Adipose tissue (tissue), 3 donors: ENCODE measurements at regions not wholly inside any gene's neighbourhood (a gene's known extent, or its start where the extent isn't known, plus 50 kb on each side); places are given as distances from the start of the nearest gene placed in this dataset.

Experiments
- H3K27ac ChIP-seq: one replicate; pipeline ENCODE4 v1.5.1; 2013; ENCODE audit warnings: low read depth, low read length
- WGBS, 3 donors: extraction: QIAGEN DNeasy Blood & Tissue Kit; methylation state at CpG; one replicate each; pipeline ENCODE4 v1.1.7; 2013; 5-methylcytosine and 5-hydroxymethylcytosine counted together
- donor health status: healthy with polysubstance abuse.
- donor health status: Bipolar disorder and iron deficiency.
- donor health status: healthy.

DNA sequence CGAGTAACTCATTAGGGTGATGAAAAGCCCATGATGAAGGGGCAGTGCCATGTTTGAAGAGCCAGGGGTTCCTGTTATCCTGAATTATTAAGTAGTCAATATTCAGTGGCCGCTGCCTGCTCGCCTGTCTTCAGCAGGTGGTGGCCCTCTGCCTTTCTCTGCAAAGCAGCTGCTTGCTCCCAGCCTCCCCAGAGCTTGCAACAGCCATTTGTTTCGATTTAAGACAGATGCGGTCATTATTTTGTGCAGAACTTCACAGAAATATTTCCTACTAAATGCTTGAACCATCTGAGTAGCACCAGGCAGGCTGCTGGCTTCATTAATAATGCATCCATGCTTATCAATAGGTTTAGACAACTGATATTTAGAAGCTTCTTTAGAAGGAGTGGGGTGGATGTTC, 104.3 kb upstream of the TTC29 start:
- 35 to 78% (median 77%) methylated on average over 5 of the region's 5 CpGs for WGBS, 3 donors
- H3K27ac ChIP-seq, result no peak overlapping the region

GRCh38 chr4:147050356-147050765, 104.7 kb upstream of the TTC29 start:
- H3K27ac ChIP-seq, result no peak overlapping the region

DNA sequence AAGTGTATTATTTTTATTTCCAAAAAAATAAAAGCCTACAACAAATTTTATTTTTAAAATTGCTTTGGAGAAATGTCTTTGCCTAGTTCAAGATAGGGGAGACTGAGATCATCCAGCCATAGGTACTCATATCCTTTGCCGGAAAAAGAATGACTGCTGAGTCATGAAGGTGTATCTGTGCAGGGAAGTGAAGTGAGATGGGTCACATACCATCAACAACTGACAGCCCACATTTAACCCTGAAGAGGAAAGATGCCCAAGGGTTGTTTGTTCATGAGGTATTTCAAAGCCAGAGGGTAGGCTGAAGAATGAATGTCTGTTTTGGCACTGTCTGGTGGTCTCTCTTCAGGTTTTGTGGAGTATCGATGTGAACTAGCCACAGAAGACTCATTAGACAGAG, 106.7 kb upstream of the TTC29 start:
- H3K27ac ChIP-seq, result no peak overlapping the region
- 81 to 89% (median 84%) methylated on average over 2 of the region's 2 CpGs for WGBS, 3 donors

More at GRCh38 chr4:147050356-147050765, 104.7 kb upstream of the TTC29 start:
- 37 to 46% (median 45%) methylated on average over 2 of the region's 2 CpGs for WGBS, 3 donors

DNA sequence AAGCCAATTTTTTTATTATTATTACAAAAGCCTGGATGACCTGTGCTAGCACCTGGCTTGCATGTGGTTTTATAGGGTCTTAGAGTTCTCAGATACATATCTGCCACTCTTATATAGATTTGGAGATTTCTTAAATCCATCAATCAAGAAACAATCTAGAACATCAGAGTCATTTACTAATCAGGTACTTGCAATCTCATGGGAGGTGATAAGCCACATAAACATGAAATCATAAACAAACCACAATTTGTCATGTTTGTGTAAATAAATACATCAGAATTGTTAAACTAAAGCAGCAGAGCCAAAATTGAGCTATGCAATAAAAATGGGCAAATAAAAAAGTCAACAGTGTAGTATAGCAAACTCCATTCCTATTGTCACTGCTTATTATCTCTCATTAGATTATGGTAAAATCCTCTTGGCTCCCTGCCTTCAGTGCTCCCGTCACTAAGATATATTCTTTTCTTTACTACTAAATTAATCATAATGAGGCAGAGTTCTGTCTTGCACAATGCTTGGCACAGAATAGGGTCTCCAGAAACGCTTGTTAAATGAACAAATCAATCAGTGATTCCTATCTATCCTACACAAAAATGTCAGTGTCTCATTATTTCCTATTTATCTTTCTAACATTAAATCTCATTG, 108.7 kb upstream of the TTC29 start:
- 53 to 68% (median 63%) methylated on average over 2 of the region's 2 CpGs for WGBS, 3 donors
- H3K27ac ChIP-seq, result no peak overlapping the region

DNA sequence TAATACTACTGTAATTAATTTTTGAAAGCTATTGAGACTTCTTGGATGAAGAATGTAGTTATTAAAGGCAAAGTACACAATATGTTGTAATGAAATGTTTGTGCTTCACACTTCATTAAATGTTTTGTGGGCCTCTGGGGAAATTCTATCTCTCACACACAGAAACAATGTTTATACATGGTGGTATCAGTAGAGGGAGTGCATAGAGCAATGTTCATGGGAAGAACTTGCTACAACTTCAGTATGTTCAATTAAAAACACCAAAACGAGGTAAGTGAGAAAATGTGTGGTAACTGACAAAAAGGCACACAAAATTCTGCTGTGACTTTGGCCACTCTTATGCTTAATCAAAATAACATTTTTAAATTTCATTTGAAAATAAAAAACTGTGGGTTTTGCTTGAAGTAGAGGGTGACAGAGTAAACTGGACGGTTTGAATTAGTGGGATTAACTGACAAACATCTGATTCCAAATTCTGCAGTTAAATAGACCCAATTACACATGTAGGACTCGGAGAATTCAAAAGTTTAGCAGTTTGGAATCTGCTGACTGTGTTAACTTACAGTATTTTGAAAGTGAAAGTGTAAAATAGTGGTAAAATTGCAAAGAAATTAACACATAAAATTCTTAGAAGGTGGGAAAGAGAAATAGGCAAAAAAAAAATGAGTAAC, 111.4 kb upstream of the TTC29 start:
- no peak overlapping the region for H3K27ac ChIP-seq
- 36 to 50% (median 41%) methylated on average over 3 of the region's 3 CpGs for WGBS, 3 donors

- no peak overlapping the region for H3K27ac ChIP-seq
- 39 to 57% (median 40%) methylated on average over 7 of the region's 7 CpGs for WGBS, 3 donors
Measured at GRCh38 chr4:147057611-147058190, 112.0 kb upstream of the TTC29 start.

DNA sequence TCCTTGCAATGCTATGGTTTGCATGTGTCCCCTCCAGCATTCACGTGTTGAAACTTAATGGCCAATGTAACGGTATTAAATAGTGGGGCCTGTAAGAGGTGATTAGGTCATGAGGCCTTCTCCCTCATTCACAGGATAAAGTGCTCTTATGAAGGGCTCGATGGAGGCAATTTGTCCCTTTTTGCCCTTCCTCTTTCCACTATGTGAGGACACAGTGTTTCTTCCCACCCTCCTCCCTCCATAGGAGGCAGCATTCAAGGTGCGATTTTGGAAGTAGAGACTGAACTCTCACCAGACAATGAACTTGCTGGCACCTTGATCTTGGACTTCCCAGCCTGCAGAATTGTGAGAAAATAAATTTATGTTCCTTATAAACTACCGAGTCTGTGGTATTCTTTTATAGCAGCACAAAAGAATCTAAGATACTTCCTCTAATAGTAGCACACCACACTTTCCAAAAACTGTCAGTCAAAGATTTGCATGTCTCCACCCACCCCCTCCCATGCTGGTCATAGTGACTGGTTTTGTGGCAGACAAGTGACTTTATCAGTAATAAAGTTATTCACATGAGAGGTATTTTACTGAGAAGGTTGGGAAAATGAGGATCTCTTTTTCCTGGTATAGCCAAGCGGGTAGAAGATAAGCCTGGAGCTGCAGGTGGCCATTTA, 113.5 kb upstream of the TTC29 start:
- H3K27ac ChIP-seq, result no peak overlapping the region
- WGBS, 3 donors, result 90 to 94% (median 92%) methylated on average over 6 of the region's 6 CpGs

- 51 to 58% (median 55%) methylated on average over 4 of the region's 4 CpGs for WGBS, 3 donors
- no peak overlapping the region for H3K27ac ChIP-seq
Measured at GRCh38 chr4:147060151-147060931, 114.7 kb upstream of the TTC29 start.

DNA sequence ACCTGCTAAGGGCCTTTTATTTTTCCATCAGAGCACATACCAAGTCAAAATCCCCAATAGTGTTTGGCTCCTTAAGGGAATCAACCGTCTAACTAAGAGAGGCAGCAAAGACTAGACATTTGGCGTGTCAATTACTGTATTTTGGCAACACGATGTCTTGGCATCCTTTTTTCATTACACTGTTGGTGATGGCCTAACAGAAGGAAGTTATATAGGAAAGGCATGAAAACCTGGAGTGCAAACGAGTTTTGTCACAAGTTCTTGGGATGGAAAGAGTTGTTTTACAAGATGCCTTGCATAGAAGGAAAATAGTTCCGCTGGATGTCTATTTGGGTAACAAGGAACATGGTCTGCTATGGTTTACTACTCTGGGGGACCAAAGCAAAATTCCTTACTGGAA, 119.2 kb upstream of the TTC29 start:
- no peak overlapping the region for H3K27ac ChIP-seq
- 72 to 84% (median 80%) methylated on average over 5 of the region's 5 CpGs for WGBS, 3 donors

DNA sequence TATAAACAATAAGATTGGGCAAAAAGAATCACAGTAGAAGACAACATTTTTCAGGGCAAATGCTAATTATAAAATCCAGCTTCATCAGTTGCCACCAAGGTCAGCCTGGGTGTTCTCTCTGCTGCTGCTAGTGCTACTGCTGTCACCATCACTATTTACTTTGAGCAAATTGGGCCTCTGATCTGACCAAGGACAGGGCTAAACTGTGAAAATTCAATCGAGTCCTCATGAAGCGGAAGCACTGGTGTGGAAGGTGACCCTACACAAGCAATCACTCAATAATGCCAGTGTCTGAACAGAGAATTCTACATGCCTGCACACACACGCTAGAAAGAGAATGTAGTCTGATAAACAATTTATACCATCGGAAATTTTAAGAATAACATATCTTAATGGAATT, 122.9 kb upstream of the TTC29 start:
- 52 to 87% (median 80%) methylated on average over 4 of the region's 4 CpGs for WGBS, 3 donors
- no peak overlapping the region for H3K27ac ChIP-seq

DNA sequence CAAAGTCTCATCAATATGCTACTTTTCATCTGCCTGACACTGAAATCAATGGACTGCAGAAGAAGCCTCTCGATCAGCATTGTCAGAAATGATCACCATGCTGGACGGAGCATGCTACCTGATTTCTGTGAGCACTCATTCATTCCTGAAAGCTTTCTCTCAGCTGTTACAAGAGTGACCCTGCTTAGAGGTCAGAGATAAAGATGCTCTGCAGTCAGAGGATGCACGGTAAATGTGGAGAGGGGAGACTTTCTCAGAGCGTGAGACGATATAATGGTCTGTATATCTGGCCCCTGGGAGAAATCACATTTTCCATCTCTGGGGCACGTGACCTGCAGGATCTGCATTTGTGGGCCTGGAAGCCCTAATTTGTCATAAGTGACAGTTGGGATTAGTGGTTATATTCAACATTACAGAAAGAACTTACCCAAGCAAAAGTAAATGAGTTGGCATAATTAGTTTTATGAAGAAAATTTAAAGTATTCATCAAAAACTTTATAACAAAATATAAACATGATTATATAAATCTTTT, 125.6 kb upstream of the TTC29 start:
- 77 to 80% (median 78%) methylated on average over 6 of the region's 6 CpGs for WGBS, 3 donors
- H3K27ac ChIP-seq, result no peak overlapping the region

- WGBS, 3 donors, result 50 to 74% (median 73%) methylated on average over 2 of the region's 2 CpGs
- no peak overlapping the region for H3K27ac ChIP-seq
Measured at GRCh38 chr4:147076179-147076578, 130.5 kb upstream of the TTC29 start.

- H3K27ac ChIP-seq, result no peak overlapping the region
Measured at GRCh38 chr4:147076728-147077127, 131.1 kb upstream of the TTC29 start.

DNA sequence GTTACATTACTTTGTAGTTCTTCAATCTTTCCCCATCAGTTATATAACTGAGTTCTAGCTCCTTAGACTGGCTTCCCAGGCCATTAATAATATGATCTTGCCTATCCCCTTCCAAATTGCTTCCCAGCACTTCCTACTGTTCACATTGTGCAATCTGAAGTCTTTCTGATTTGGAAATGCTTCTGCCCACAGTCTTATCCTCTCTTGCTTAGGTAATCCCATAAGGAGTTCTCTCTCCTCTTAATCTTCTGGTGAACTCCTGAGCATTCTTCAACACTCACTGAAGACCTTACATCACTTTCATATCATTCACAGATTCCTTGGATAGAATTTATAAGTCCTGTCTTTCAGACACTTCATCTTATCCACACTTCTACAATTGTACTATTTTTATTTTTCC, 132.7 kb upstream of the TTC29 start:
- no peak overlapping the region for H3K27ac ChIP-seq

- H3K27ac ChIP-seq, result no peak overlapping the region
- WGBS, 3 donors, result 48 to 55% (median 53%) methylated on average over 17 of the region's 17 CpGs
Measured at GRCh38 chr4:147078875-147079658, 133.4 kb upstream of the TTC29 start.

- H3K27ac ChIP-seq, result no peak overlapping the region
- whole genome bisulfite sequencing, 3 donors, result 66 to 90% (median 81%) methylated on average over 1 of the region's 1 CpG
Measured at GRCh38 chr4:147084861-147085260, 139.2 kb upstream of the TTC29 start.

DNA sequence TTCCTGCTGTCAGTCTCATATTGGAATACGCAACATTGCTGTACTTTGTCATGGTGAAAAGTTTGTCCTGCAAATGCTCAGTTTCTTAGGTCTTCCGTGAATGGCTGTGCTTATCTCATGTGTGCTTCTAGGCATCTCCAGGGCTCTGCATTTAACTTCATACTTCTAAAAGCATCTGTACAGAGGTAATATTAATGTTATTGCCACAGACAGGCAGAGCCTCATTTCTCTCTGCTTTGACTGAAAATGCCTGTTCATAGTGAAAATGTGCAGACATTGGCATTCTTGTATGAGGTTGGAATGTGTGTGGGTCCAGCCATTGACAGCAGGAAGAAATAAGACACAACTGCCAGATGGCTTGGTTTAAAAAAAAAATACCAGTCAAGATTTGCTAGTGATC, 140.1 kb upstream of the TTC29 start:
- H3K27ac ChIP-seq, result no peak overlapping the region
- 61 to 87% (median 84%) methylated on average over 2 of the region's 2 CpGs for WGBS, 3 donors

- no peak overlapping the region for H3K27ac ChIP-seq
- WGBS, 3 donors, result 61 to 74% (median 68%) methylated on average over 4 of the region's 4 CpGs
Measured at GRCh38 chr4:147088146-147088545, 142.5 kb upstream of the TTC29 start.
